Pancreas (tissue), 10 donors: ENCODE measurements at regions not wholly inside any gene's neighbourhood (a gene's known extent, or its start where the extent isn't known, plus 50 kb on each side); places are given as distances from the start of the nearest gene placed in this dataset.
"Not testable (repeated sequence)": the region's sequence is repeated elsewhere in the genome, so short reads cannot be mapped to it uniquely, and the experiment has no call there.

Source experiments
- ATAC-seq, 4 donors: fragments of 200-7000 bp; cut with Tn5 transposase; one replicate each; pipeline versions ENCODE4 v1.8.0 to v1.9.1; 2020; ENCODE audit warnings: mild to moderate bottlenecking in 4 of 4, moderate library complexity in 4 of 4
- DNase-seq, 6 donors: peaks; one replicate each; pipeline ENCODE4 v3.0.0-alpha.2; 2020
- FAIRE-seq: peaks from 2 replicates; lab custom pipeline; 2012; peaks lifted over from hg19 to GRCh38; lab: Jason Lieb, UNC
- H3K27ac ChIP-seq, 4 donors: fragments of 200-600 bp; sonication (generic); 1 replicate in 3 of 4; 2 replicates in 1 of 4; pipeline versions ENCODE4 v1.5.0 to v1.8.0; 2020
- H3K27me3 ChIP-seq, 4 donors: fragments of 200-600 bp; one replicate each; pipeline ENCODE4 v1.8.0; 2021
- H3K36me3 ChIP-seq, 3 donors: fragments of 200-600 bp; sonication (generic) in 1 of 3; one replicate each; pipeline versions ENCODE4 v1.5.0 to v1.8.0; 2020 to 2021
- H3K4me1 ChIP-seq, 3 donors: fragments of 200-600 bp; one replicate each; pipeline ENCODE4 v1.8.0; 2021
- H3K4me3 ChIP-seq, 4 donors: fragments of 200-600 bp; sonication (generic) in 2 of 4; one replicate each; pipeline versions ENCODE4 v1.5.0 to v1.8.0; 2020 to 2021
- H3K9me3 ChIP-seq, 4 donors: fragments of 200-600 bp; one replicate each; pipeline ENCODE4 v1.8.0; 2021
- CTCF ChIP-seq, 4 donors: fragments of 200-600 bp; sonication (generic) in 3 of 4; IDR thresholded peaks; one replicate each; pipeline versions ENCODE4 v1.5.0 to v1.8.0; 2021; ENCODE audit warnings: antibody characterized with exemption in 4 of 4
- WGBS, 2 donors: extraction: QIAGEN DNeasy Blood & Tissue Kit; methylation state at CpG; one replicate each; pipeline ENCODE4 v1.1.7; 2013; 5-methylcytosine and 5-hydroxymethylcytosine counted together
- intact Hi-C, 3 donors: fragments of 100-400 bp; cut with DNase I; formaldehyde crosslinking; loops; one replicate each; pipeline versions ENCODE4 v1.11.1 to v1.14.2; 2022
- donor health status: healthy with polysubstance abuse.
- donor health status: DM: no; HTN: no; CAD: no; lungs with moderate emphysema.
- donor health status: DM: no; HTN: no; CAD: no.
- donor health status: control.
- donor health status: control.
- donor health status: Bipolar disorder and iron deficiency.
- donor health status: DM: yes; HTN: yes; CAD: no.
- donor health status: DM: no; HTN: no; CAD: no.
- donor health status: DM: no; HTN: no; CAD: no.
- donor health status: DM: yes; HTN: yes; CAD: no.

- no peak for FAIRE-seq
- no peaks in the 10 kb centered on the region for H3K27me3 ChIP-seq
- DNase-seq = no peak
- H3K9me3 ChIP-seq = no peaks in the 10 kb centered on the region
- no peak overlapping the region for H3K4me3 ChIP-seq
- no peaks in the 10 kb centered on the region for H3K36me3 ChIP-seq
- intact Hi-C loops = no loop called here
- no peak overlapping the region for H3K27ac ChIP-seq
- H3K4me1 ChIP-seq = no peaks in the 10 kb centered on the region
- no peak for TF ChIP-seq CTCF (IDR thresholded peaks at IDR 0.05)
- ATAC-seq = no peak
Observed at GRCh38 chr7:115802415-115802814, 228.1 kb downstream of the TFEC start.

GRCh38 chr7:115799430-115799829, 231.1 kb downstream of the TFEC start:
- no peak overlapping the region for H3K4me3 ChIP-seq
- TF ChIP-seq CTCF (IDR thresholded peaks at IDR 0.05) = no peak
- no peaks in the 10 kb centered on the region for H3K27me3 ChIP-seq
- 75 to 86% methylated on average over 2 of the region's 2 CpGs for WGBS, 2 donors
- no peaks in the 10 kb centered on the region for H3K4me1 ChIP-seq
- no peak overlapping the region for H3K27ac ChIP-seq
- no peak for ATAC-seq
- no peaks in the 10 kb centered on the region for H3K9me3 ChIP-seq
- intact Hi-C loops = no loop called here
- H3K36me3 ChIP-seq = no peaks in the 10 kb centered on the region
- DNase-seq = no peak
- no peak for FAIRE-seq

- ATAC-seq = no peak
- 80 to 92% methylated on average over 7 of the region's 7 CpGs for WGBS, 2 donors
- no peak for FAIRE-seq
- intact Hi-C loops = no loop called here
- Histone ChIP-seq H3K9me3 (no peaks in the 10 kb centered on the region), H3K4me1 (no peaks in the 10 kb centered on the region), H3K27me3 (no peaks in the 10 kb centered on the region), H3K36me3 (no peaks in the 10 kb centered on the region), H3K27ac (no peak overlapping the region), H3K4me3 (no peak overlapping the region)
- DNase-seq = no peak
- no peak for TF ChIP-seq CTCF (IDR thresholded peaks at IDR 0.05)
Observed at GRCh38 chr7:115793958-115794702, 236.4 kb downstream of the TFEC start.

GRCh38 chr7:115789901-115790300, 240.7 kb downstream of the TFEC start:
- H3K4me1 ChIP-seq = no peaks in the 10 kb centered on the region
- DNase-seq (peak in 3 of 6 donors; percentile 14 to 58 (median 48)), ATAC-seq (no peak), FAIRE-seq (no peak)
- TF ChIP-seq CTCF (IDR thresholded peaks at IDR 0.05) = no peak
- no peak overlapping the region for H3K4me3 ChIP-seq
- H3K27ac ChIP-seq = no peak overlapping the region
- no peaks in the 10 kb centered on the region for H3K27me3 ChIP-seq
- H3K36me3 ChIP-seq = no peaks in the 10 kb centered on the region
- intact Hi-C loops = no loop called here
- no peaks in the 10 kb centered on the region for H3K9me3 ChIP-seq
- WGBS, 2 donors = 88 to 91% methylated on average over 27 of the region's 27 CpGs

- H3K4me1 ChIP-seq, DNase-seq, H3K9me3 ChIP-seq, H3K27ac ChIP-seq, ATAC-seq, H3K4me3 ChIP-seq, H3K36me3 ChIP-seq, FAIRE-seq, intact Hi-C loops, H3K27me3 ChIP-seq: not testable (repeated sequence)
- 70 to 82% methylated on average over 3 of the region's 3 CpGs for WGBS, 2 donors
Observed at GRCh38 chr7:115789473-115789872, 241.1 kb downstream of the TFEC start.
